H1 (cell line): ENCODE measurements at regions not wholly inside any gene's neighbourhood (a gene's known extent, or its start where the extent isn't known, plus 50 kb on each side); places are given as distances from the start of the nearest gene placed in this dataset.

Experiments
- CHD2 ChIP-seq: IDR thresholded peaks from 2 replicates; pipeline ENCODE4 v1.6.1; 2012; ENCODE audit warnings: low read length, improper control_type of control experiment
- CREB1 ChIP-seq: IDR thresholded peaks from 2 replicates; pipeline ENCODE4 v1.6.1; 2012; ENCODE audit warnings: inconsistent platforms
- GTF2F1 ChIP-seq: IDR thresholded peaks from 2 replicates; pipeline ENCODE4 v1.6.1; 2012; ENCODE audit warnings: low read depth, low read length, improper control_type of control experiment, borderline replicate concordance
- RFX5 ChIP-seq: IDR thresholded peaks from 2 replicates; pipeline ENCODE4 v1.6.1; 2011; ENCODE audit warnings: low read depth, low read length, improper control_type of control experiment, borderline replicate concordance
- SIRT6 ChIP-seq: IDR thresholded peaks from one replicate; pipeline ENCODE4 v1.7.1; 2012; ENCODE audit warnings: low read length, inconsistent platforms
- SP1 ChIP-seq: IDR thresholded peaks from 2 replicates; pipeline ENCODE4 v1.6.1; 2011; ENCODE audit warnings: low read depth, low read length
- SUZ12 ChIP-seq: fragments of 200-600 bp; sonication (generic); IDR thresholded peaks from 2 replicates; pipeline ENCODE4 v1.6.1; 2012; ENCODE audit warnings: mild to moderate bottlenecking, inconsistent platforms, low read length, moderate library complexity, mixed read lengths
- TCF12 ChIP-seq: IDR thresholded peaks from 2 replicates; pipeline ENCODE4 v1.6.1; 2011; ENCODE audit warnings: low read depth, mild to moderate bottlenecking, low read length

- no peak for TF ChIP-seq GTF2F1
- TF ChIP-seq SIRT6 = no peak
- TF ChIP-seq CHD2 = no peak
- no peak for TF ChIP-seq SP1
- TF ChIP-seq TCF12 = no peak
- TF ChIP-seq SUZ12 = no peak
- TF ChIP-seq CREB1 = no peak
- TF ChIP-seq RFX5 = no peak
Observed at GRCh38 chr5:44945743-44946142, 137.0 kb downstream of the MRPS30 start (continued).
